ENCODE measurements at regions not wholly inside any gene's neighbourhood (a gene's known extent, or its start where the extent isn't known, plus 50 kb on each side); places are given as distances from the start of the nearest gene placed in this dataset.

GRCh38 chr12:60185060-60185459 is 589.2 kb downstream of the SLC16A7 start:
- Histone ChIP-seq H3K9me3 (ENCODE audit: control insufficient read depth in 4 of 4, low read length in 3 of 4) (no peaks in the 10 kb centered on the region), H3K9ac (ENCODE audit: low read depth in 1 of 2, low read length in 2 of 2) (no peak overlapping the region), H3K27ac (ENCODE audit: low read depth in 1 of 2, low read length in 2 of 2) (no peak overlapping the region), H3K4me1 (ENCODE audit: control insufficient read depth in 4 of 4, insufficient read depth in 4 of 4, low read length in 3 of 4) (no peaks in the 10 kb centered on the region), H3K36me3 (ENCODE audit: control insufficient read depth in 4 of 4, insufficient read depth in 3 of 4, low read depth in 1 of 4, low read length in 3 of 4) (no peaks in the 10 kb centered on the region), H3K27me3 (ENCODE audit: control insufficient read depth in 4 of 4, insufficient read depth in 4 of 4, low read length in 3 of 4) (no peaks in the 10 kb centered on the region), H3K4me3 (ENCODE audit: low read depth in 1 of 3, low read length in 3 of 3) (no peak overlapping the region)
- 66% methylated on average over 4 of the region's 4 CpGs for WGBS
- no peak for DNase-seq (ENCODE audit: low spot score)
- TF ChIP-seq ATF3 (IDR thresholded peaks at IDR 0.05) (no peak), MAX (IDR thresholded peaks at IDR 0.05) (no peak), FOXA2 (IDR thresholded peaks at IDR 0.05) (no peak), RXRA (IDR thresholded peaks at IDR 0.05) (no peak), ZBTB33 (IDR thresholded peaks at IDR 0.05) (no peak), NR2F2 (IDR thresholded peaks at IDR 0.05) (no peak), FOXA1 (IDR thresholded peaks at IDR 0.05) (no peak), RAD21 (IDR thresholded peaks at IDR 0.05) (no peak), YY1 (IDR thresholded peaks at IDR 0.05) (no peak), REST (IDR thresholded peaks at IDR 0.05) (no peak), GABPA (IDR thresholded peaks at IDR 0.05 in 1 of 2, conservative IDR thresholded peaks at IDR 0.05 in 1 of 2) (no peak)

GRCh38 chr12:60191271-60191670 is 595.4 kb downstream of the SLC16A7 start:
- no peaks in the 10 kb centered on the region for H3K4me1 ChIP-seq (ENCODE audit: control insufficient read depth in 4 of 4, insufficient read depth in 4 of 4, low read length in 3 of 4)
- H3K9ac ChIP-seq (ENCODE audit: low read depth in 1 of 2, low read length in 2 of 2), result no peak overlapping the region
- no peaks in the 10 kb centered on the region for H3K27me3 ChIP-seq (ENCODE audit: control insufficient read depth in 4 of 4, insufficient read depth in 4 of 4, low read length in 3 of 4)
- H3K27ac ChIP-seq (ENCODE audit: low read depth in 1 of 2, low read length in 2 of 2), result no peak overlapping the region
- no peaks in the 10 kb centered on the region for H3K9me3 ChIP-seq (ENCODE audit: control insufficient read depth in 4 of 4, low read length in 3 of 4)
- 59% methylated on average over 1 of the region's 1 CpG for WGBS
- no peak for TF ChIP-seq ATF3 (IDR thresholded peaks at IDR 0.05)
- TF ChIP-seq FOXA1 (IDR thresholded peaks at IDR 0.05), result no peak
- TF ChIP-seq CTCF (IDR thresholded peaks at IDR 0.05; ENCODE audit: low read depth, low read length, missing input control), result no peak
- no peak for TF ChIP-seq HNF4A (conservative IDR thresholded peaks at IDR 0.05)
- TF ChIP-seq TAF1 (conservative IDR thresholded peaks at IDR 0.05), result no peak
- no peak for TF ChIP-seq REST (IDR thresholded peaks at IDR 0.05)
- no peak for TF ChIP-seq MAX (IDR thresholded peaks at IDR 0.05)
- no peak for DNase-seq (ENCODE audit: low spot score)
- H3K36me3 ChIP-seq (ENCODE audit: control insufficient read depth in 4 of 4, insufficient read depth in 3 of 4, low read depth in 1 of 4, low read length in 3 of 4), result no peaks in the 10 kb centered on the region
- no peak overlapping the region for H3K4me3 ChIP-seq (ENCODE audit: low read depth in 1 of 3, low read length in 3 of 3)
